Cardiac septum (tissue), 1 donor: ENCODE measurements at regions not wholly inside any gene's neighbourhood (a gene's known extent, or its start where the extent isn't known, plus 50 kb on each side); places are given as distances from the start of the nearest gene placed in this dataset.

Experiments
- DNase-seq: peaks from one replicate; pipeline ENCODE4 v3.0.0-alpha.2; 2020; ENCODE audit warnings: low spot score
- intact Hi-C: fragments of 100-400 bp; cut with DNase I; formaldehyde crosslinking; loops from one replicate; pipeline ENCODE4 v1.14.0; 2022
- donor health status: DM: no; HTN: no; CAD: no.

- intact Hi-C loops: no loop called here
- peak; percentile 38 for DNase-seq
These were observed 246.2 kb downstream of the LRFN2 start for GRCh38 chr6:40340957-40341356.

DNA sequence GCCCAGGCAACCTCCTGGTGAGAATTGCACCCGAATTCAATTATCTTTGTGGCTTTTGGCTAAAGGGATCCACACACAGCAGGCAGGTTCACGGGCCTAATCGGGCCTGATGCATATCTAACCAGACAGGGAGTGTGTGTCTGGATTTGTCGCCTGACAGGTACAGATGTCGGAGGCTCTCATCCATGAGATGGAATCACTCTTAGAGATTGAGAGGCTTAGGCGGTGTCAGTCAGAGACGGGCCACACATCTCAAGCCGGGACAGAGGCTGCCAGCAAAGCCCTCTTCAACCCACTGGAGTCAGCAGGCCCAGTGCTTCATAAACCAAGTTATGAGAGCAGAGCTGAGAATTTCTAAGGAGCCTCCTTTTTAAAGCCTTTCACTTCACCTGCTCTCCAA is 247.0 kb downstream of the LRFN2 start:
- DNase-seq: peak; percentile 55
- intact Hi-C loops: no loop called here

GRCh38 chr6:40338306-40338705 is 248.9 kb downstream of the LRFN2 start:
- intact Hi-C loops: no loop called here
- peak; percentile 44 for DNase-seq

- intact Hi-C loops: no loop called here
- no peak for DNase-seq
These were observed 250.0 kb downstream of the LRFN2 start for GRCh38 chr6:40336940-40337760.

- intact Hi-C loops: no loop called here
- no peak for DNase-seq
These were observed 250.9 kb downstream of the LRFN2 start for GRCh38 chr6:40336296-40336695.

- intact Hi-C loops: no loop called here
- DNase-seq: no peak
These were observed 252.5 kb downstream of the LRFN2 start for GRCh38 chr6:40334496-40335270.

DNA sequence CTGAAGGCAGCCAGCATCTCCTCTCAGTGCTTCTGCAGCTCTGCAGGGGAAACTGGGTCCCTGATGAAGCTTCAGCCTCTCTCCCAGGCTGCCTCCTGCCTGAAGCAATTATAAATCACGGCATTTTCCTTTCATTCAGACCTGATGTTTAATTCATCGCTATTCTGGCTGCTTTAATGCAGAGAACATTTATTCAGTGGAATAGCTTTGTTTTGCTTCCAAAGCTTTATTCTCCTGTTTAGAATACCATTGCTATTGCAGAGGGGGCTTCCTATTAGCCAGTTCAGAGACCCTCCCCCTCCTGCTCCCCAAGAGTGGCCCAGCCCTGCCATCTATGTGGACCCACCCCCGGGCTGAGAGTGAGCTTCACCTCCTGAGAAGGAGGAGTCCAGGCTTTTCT is 255.6 kb downstream of the LRFN2 start:
- DNase-seq: no peak
- intact Hi-C loops: no loop called here

- DNase-seq: no peak
- intact Hi-C loops: no loop called here
These were observed 256.9 kb downstream of the LRFN2 start for GRCh38 chr6:40330301-40330721.

DNA sequence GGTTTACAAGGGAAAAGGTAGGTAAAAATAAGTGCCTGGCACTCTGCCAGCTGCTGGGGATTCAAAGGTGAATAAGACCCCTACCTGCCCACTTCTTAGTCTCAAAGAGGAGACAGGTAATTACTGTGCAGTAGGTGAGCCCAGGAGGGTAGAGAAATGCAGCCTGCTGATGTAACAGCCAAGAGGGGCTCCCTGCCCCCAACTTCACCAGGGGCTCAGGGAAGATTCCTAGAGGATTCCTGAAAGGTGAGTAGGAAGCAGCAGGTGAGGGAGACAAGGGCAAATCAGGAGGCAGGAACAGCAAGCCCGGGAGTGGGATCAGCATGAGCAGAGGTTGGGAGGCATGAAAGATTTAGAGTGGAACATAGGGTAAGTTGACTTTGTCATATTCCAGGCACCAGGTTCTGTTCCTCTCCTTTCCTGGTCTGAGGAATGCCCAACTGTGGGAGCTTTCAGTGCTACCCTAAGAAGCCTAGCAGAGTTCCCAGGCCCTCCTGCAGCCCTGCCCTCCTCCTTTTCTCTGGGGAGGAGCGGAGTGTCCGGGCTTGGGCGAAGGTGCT is 258.1 kb downstream of the LRFN2 start:
- intact Hi-C loops: loop anchor here (10.0 kb wide), 1 partner anchor 266 kb away; no protein-coding TSS in a partner anchor

GRCh38 chr6:40328386-40328985 is 258.7 kb downstream of the LRFN2 start:
- no peak for DNase-seq
- intact Hi-C loops: loop anchor here (10.0 kb wide), 1 partner anchor 266 kb away; no protein-coding TSS in a partner anchor

More for the DNA sequence above, 258.1 kb downstream of the LRFN2 start:
- no peak for DNase-seq

DNA sequence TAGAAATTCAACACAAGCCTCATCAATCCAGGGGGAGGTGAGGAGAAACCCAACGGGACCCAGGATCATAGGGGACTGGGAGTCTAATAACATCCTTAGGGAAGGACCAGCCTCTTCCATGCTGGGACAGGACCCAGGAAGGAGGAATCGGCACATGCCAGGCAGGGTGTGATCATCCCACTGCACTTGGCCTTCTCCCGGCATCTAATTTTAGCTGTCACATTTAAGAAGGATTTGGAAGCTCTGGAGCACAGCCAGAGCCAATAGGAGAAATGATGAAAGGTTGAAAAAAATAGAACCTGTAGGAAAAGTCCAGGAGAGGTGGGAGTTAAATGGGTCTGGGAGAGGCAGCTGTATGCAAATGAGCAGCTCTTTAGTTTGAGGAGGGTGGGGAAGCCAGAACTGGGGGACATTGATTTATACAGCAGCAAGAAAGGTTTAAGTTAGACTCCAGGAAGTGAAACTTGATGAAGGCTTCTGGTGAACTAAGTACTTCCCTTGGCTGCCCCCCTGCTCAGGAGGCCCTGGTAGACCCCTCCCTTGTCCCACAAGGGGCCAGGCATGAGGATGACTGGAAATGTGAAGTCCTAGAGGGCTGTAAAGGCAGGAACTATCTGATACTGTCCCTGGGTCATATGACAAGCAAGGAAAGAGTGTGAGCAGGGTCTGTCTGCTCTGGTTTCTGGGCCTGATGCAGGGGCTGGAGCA is 260.3 kb downstream of the LRFN2 start:
- DNase-seq: no peak
- intact Hi-C loops: loop anchor here (10.0 kb wide), 1 partner anchor 268 kb away; no protein-coding TSS in a partner anchor

DNA sequence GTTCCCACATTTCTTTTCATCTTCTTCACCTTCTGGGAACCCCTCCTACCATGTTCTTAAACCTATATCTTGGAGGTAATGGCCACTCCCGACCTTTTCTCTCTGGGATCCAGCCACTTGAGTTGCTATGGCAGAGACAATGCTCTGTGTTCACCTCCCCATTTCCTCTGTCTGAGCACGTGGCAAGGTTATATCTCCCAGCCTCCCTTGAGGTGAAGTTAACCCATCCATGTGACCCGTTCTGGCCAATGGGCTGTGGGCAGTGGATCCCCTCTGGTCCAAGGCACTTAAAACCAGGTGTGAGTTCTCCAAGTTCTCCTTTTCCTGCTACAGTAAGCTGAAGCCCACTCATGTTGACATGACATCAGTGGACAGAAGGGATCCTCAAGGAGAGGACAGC is 261.4 kb downstream of the LRFN2 start:
- intact Hi-C loops: loop anchor here (10.0 kb wide), 1 partner anchor 269 kb away; no protein-coding TSS in a partner anchor
- DNase-seq: no peak

- no peak for DNase-seq
- intact Hi-C loops: loop anchor here (10.0 kb wide), 1 partner anchor 270 kb away; no protein-coding TSS in a partner anchor
These were observed 262.1 kb downstream of the LRFN2 start for GRCh38 chr6:40325041-40325440.

- no peak for DNase-seq
- intact Hi-C loops: loop anchor here (10.0 kb wide), 1 partner anchor 271 kb away; no protein-coding TSS in a partner anchor
These were observed 263.1 kb downstream of the LRFN2 start for GRCh38 chr6:40323881-40324634.

DNA sequence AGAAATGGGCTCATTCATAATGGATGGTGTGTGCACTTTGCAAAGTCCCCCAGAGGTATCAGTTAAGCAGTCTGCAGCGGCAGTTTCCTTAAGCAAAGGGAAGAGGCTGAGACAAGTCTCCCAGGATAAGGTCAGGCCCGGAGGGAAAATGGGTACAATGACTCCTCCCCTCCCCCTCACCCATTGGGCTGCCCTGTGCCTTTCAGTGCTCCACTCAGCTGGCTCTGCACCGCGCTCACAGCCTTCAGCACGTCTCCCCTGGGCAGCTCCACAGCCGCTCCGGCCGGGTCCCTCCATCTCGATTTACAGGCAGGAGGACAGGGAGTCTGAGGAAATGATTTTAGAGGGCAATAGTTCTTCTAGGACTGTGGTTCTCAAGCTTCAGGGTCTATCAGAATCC is 264.8 kb downstream of the LRFN2 start:
- intact Hi-C loops: loop anchor here (10.0 kb wide), 1 partner anchor 272 kb away; no protein-coding TSS in a partner anchor

GRCh38 chr6:40321616-40322015 is 265.5 kb downstream of the LRFN2 start:
- intact Hi-C loops: loop anchor here (10.0 kb wide), 1 partner anchor 273 kb away; no protein-coding TSS in a partner anchor
- no peak for DNase-seq

More for the DNA sequence above, 264.8 kb downstream of the LRFN2 start:
- DNase-seq: no peak

GRCh38 chr6:40320947-40321346 is 266.2 kb downstream of the LRFN2 start:
- intact Hi-C loops: loop anchor here (10.0 kb wide), 1 partner anchor 274 kb away; no protein-coding TSS in a partner anchor
- no peak for DNase-seq

- DNase-seq: no peak
- intact Hi-C loops: loop anchor here (10.0 kb wide), 1 partner anchor 274 kb away; no protein-coding TSS in a partner anchor
These were observed 266.7 kb downstream of the LRFN2 start for GRCh38 chr6:40320441-40320840.
